DND-41 (cell line): ENCODE measurements at regions not wholly inside any gene's neighbourhood (a gene's known extent, or its start where the extent isn't known, plus 50 kb on each side); places are given as distances from the start of the nearest gene placed in this dataset.

Source experiments
- EZH2 ChIP-seq: IDR thresholded peaks from 3 replicates; pipeline ENCODE4 v1.6.1; 2012; ENCODE audit warnings: borderline replicate concordance, low read depth, mild to moderate bottlenecking, moderate library complexity, low read length, inconsistent platforms; ENCODE audit not compliant: severe bottlenecking
- TF ChIP-seq, protein P1 (sequence below): IDR thresholded peaks from 2 replicates; pipeline ENCODE4 v1.5.1; 2012; ENCODE audit warnings: borderline replicate concordance, low read length, moderate library complexity, mild to moderate bottlenecking; ENCODE audit not compliant: poor library complexity, severe bottlenecking; ENCODE audit errors: extremely low read depth

DNA sequence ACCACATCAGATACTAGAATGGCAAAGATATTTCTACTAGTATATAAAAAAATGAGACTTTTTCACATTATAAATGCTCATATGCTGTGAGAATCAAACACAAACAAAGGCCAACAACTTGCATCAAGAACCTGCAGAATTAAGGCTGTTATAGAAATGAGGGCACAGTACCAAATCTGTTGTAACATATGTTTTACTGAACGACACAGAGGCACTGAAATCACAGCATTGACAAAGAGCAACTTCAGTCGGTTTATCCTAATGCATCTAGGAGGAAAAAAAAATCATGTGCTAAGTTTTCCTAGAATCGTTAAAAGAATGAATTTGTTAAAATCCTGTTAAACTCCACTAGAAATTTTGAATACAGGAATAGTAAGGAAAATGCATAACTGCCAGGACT lies 617.4 kb upstream of the NETO1 start:
- TF ChIP-seq, protein P1, sequence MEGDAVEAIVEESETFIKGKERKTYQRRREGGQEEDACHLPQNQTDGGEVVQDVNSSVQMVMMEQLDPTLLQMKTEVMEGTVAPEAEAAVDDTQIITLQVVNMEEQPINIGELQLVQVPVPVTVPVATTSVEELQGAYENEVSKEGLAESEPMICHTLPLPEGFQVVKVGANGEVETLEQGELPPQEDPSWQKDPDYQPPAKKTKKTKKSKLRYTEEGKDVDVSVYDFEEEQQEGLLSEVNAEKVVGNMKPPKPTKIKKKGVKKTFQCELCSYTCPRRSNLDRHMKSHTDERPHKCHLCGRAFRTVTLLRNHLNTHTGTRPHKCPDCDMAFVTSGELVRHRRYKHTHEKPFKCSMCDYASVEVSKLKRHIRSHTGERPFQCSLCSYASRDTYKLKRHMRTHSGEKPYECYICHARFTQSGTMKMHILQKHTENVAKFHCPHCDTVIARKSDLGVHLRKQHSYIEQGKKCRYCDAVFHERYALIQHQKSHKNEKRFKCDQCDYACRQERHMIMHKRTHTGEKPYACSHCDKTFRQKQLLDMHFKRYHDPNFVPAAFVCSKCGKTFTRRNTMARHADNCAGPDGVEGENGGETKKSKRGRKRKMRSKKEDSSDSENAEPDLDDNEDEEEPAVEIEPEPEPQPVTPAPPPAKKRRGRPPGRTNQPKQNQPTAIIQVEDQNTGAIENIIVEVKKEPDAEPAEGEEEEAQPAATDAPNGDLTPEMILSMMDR, result no peak
- no peak for TF ChIP-seq EZH2
